ENCODE measurements at regions not wholly inside any gene's neighbourhood (a gene's known extent, or its start where the extent isn't known, plus 50 kb on each side); places are given as distances from the start of the nearest gene placed in this dataset.

- intact Hi-C loops (cut with micrococcal nuclease), result no loop called here
- no peak overlapping the region for H3K27ac Mint-ChIP-seq
- H3K4me3 Mint-ChIP-seq, result no peak overlapping the region
These were observed 78.0 kb downstream of the YIPF5 start for GRCh38 chr5:144092508-144092907.

GRCh38 chr5:144093400-144093799 is 77.1 kb downstream of the YIPF5 start:
- no peak for TF ChIP-seq CTCF (IDR thresholded peaks at IDR 0.05)
- H3K27ac ChIP-seq (ENCODE audit: low read length), result no peak overlapping the region
- Mint-ChIP-seq H3K36me3 (no peaks in the 10 kb centered on the region), H3K4me3 (no peak overlapping the region), H3K27me3 (ENCODE audit: low read depth in 2 of 2) (peaks cover 10 to 15% of the 10 kb centered on the region in 2 donors), H3K4me1 (peaks cover 5 to 9% of the 10 kb centered on the region in 2 donors), H3K27ac (no peak overlapping the region), H3K9me3 (peaks cover 0 to 3% of the 10 kb centered on the region in 2 donors)
- no peaks in the 10 kb centered on the region for H3K4me1 ChIP-seq (ENCODE audit: control insufficient read depth, insufficient read depth, low read length)
- no peaks in the 10 kb centered on the region for H3K36me3 ChIP-seq (ENCODE audit: control insufficient read depth, insufficient read depth, low read length)
- no peak overlapping the region for H3K4me3 ChIP-seq (ENCODE audit: low read length)
- ATAC-seq, result no peak
- no peak for DNase-seq
- WGBS (ENCODE audit: insufficient coverage), result 83% methylated on average over 3 of the region's 3 CpGs
- H3K27me3 ChIP-seq (ENCODE audit: control insufficient read depth, insufficient read depth, low read length), result no peaks in the 10 kb centered on the region
- no peaks in the 10 kb centered on the region for H3K9me3 ChIP-seq (ENCODE audit: control insufficient read depth, insufficient read depth, low read length)
- intact Hi-C loops (cut with micrococcal nuclease), result no loop called here

More at GRCh38 chr5:144092508-144092907, 78.0 kb downstream of the YIPF5 start:
- no peak overlapping the region for H3K4me3 ChIP-seq (ENCODE audit: low read length)
- no peak for DNase-seq
- no peaks in the 10 kb centered on the region for H3K27me3 ChIP-seq (ENCODE audit: control insufficient read depth, insufficient read depth, low read length)
- H3K27ac ChIP-seq (ENCODE audit: low read length), result no peak overlapping the region
- Mint-ChIP-seq H3K36me3 (no peaks in the 10 kb centered on the region), H3K9me3 (peaks cover 0 to under 1% of the 10 kb centered on the region in 2 donors), H3K27me3 (ENCODE audit: low read depth in 2 of 2) (peaks cover 10 to 14% of the 10 kb centered on the region in 2 donors), H3K4me1 (peaks cover 5 to 9% of the 10 kb centered on the region in 2 donors)
- no peak for TF ChIP-seq CTCF (IDR thresholded peaks at IDR 0.05)
- no peaks in the 10 kb centered on the region for H3K9me3 ChIP-seq (ENCODE audit: control insufficient read depth, insufficient read depth, low read length)
- WGBS (ENCODE audit: insufficient coverage), result 93% methylated on average over 3 of the region's 3 CpGs
- H3K36me3 ChIP-seq (ENCODE audit: control insufficient read depth, insufficient read depth, low read length), result no peaks in the 10 kb centered on the region
- ATAC-seq, result no peak
- H3K4me1 ChIP-seq (ENCODE audit: control insufficient read depth, insufficient read depth, low read length), result no peaks in the 10 kb centered on the region

GRCh38 chr5:144093868-144094267 is 76.6 kb downstream of the YIPF5 start:
- peaks cover 10 to 16% of the 10 kb centered on the region in 2 donors for H3K27me3 Mint-ChIP-seq (ENCODE audit: low read depth in 2 of 2)
- H3K27ac Mint-ChIP-seq, result no peak overlapping the region
- H3K9me3 Mint-ChIP-seq, result peaks cover 0 to 3% of the 10 kb centered on the region in 2 donors
- no peak for TF ChIP-seq CTCF (IDR thresholded peaks at IDR 0.05)
- no peak overlapping the region for H3K4me3 Mint-ChIP-seq
- H3K4me1 Mint-ChIP-seq, result peaks cover 5 to 9% of the 10 kb centered on the region in 2 donors
- DNase-seq, result no peak
- no peak for ATAC-seq
- no peak overlapping the region for H3K4me3 ChIP-seq (ENCODE audit: low read length)
- intact Hi-C loops (cut with micrococcal nuclease), result no loop called here
- no peaks in the 10 kb centered on the region for H3K27me3 ChIP-seq (ENCODE audit: control insufficient read depth, insufficient read depth, low read length)
- WGBS (ENCODE audit: insufficient coverage), result 0% methylated on average over 1 of the region's 2 CpGs
- H3K4me1 ChIP-seq (ENCODE audit: control insufficient read depth, insufficient read depth, low read length), result no peaks in the 10 kb centered on the region
- H3K36me3 Mint-ChIP-seq, result no peaks in the 10 kb centered on the region
- no peaks in the 10 kb centered on the region for H3K9me3 ChIP-seq (ENCODE audit: control insufficient read depth, insufficient read depth, low read length)
- no peaks in the 10 kb centered on the region for H3K36me3 ChIP-seq (ENCODE audit: control insufficient read depth, insufficient read depth, low read length)
- no peak overlapping the region for H3K27ac ChIP-seq (ENCODE audit: low read length)

- H3K27me3 Mint-ChIP-seq (ENCODE audit: low read depth in 2 of 2), result peaks cover 3 to 8% of the 10 kb centered on the region in 2 donors
- H3K4me1 ChIP-seq (ENCODE audit: control insufficient read depth, insufficient read depth, low read length), result no peaks in the 10 kb centered on the region
- no peak for TF ChIP-seq CTCF (IDR thresholded peaks at IDR 0.05)
- H3K4me1 Mint-ChIP-seq, result no peaks in the 10 kb centered on the region
- H3K4me3 Mint-ChIP-seq, result no peak overlapping the region
- H3K9me3 Mint-ChIP-seq, result peaks cover 0 to 3% of the 10 kb centered on the region in 2 donors
- no peaks in the 10 kb centered on the region for H3K36me3 ChIP-seq (ENCODE audit: control insufficient read depth, insufficient read depth, low read length)
- DNase-seq, result no peak
- ATAC-seq, result no peak
- H3K27ac Mint-ChIP-seq, result no peak overlapping the region
- 89% methylated on average over 1 of the region's 1 CpG for WGBS (ENCODE audit: insufficient coverage)
- intact Hi-C loops (cut with micrococcal nuclease), result no loop called here
- no peaks in the 10 kb centered on the region for H3K27me3 ChIP-seq (ENCODE audit: control insufficient read depth, insufficient read depth, low read length)
- H3K36me3 Mint-ChIP-seq, result no peaks in the 10 kb centered on the region
- no peak overlapping the region for H3K4me3 ChIP-seq (ENCODE audit: low read length)
- no peaks in the 10 kb centered on the region for H3K9me3 ChIP-seq (ENCODE audit: control insufficient read depth, insufficient read depth, low read length)
- H3K27ac ChIP-seq (ENCODE audit: low read length), result no peak overlapping the region
These were observed 69.8 kb downstream of the YIPF5 start for GRCh38 chr5:144100702-144101101.

Data from natural killer cell (primary cell).